ENCODE measurements at regions not wholly inside any gene's neighbourhood (a gene's known extent, or its start where the extent isn't known, plus 50 kb on each side); places are given as distances from the start of the nearest gene placed in this dataset.

- DNase-seq: no peak
Measured at GRCh38 chr12:18207266-18207665, 54.1 kb upstream of the PIK3C2G start.

GRCh38 chr12:18206198-18206597, 55.1 kb upstream of the PIK3C2G start:
- no peak for DNase-seq

- DNase-seq: no peak
Measured at GRCh38 chr12:18204053-18204452, 57.3 kb upstream of the PIK3C2G start.

GRCh38 chr12:18192119-18192518, 69.2 kb upstream of the PIK3C2G start:
- DNase-seq: no peak

- no peak for DNase-seq
Measured at GRCh38 chr12:18183141-18183540, 78.2 kb upstream of the PIK3C2G start.

GRCh38 chr12:18171571-18171970, 81.6 kb upstream of the RERGL start:
- no peak for DNase-seq

GRCh38 chr12:18168016-18168415, 78.0 kb upstream of the RERGL start:
- no peak for DNase-seq

GRCh38 chr12:18165889-18166288, 75.9 kb upstream of the RERGL start:
- no peak for DNase-seq

- peak; percentile 24 to 29 for DNase-seq
Measured at GRCh38 chr12:18165422-18165871, 75.5 kb upstream of the RERGL start.

GRCh38 chr12:18160901-18161300, 70.9 kb upstream of the RERGL start:
- no peak for DNase-seq

- peak; percentile 10 to 22 for DNase-seq
Measured at GRCh38 chr12:18158774-18159557, 69.0 kb upstream of the RERGL start.

GRCh38 chr12:18153826-18154225, 63.8 kb upstream of the RERGL start:
- no peak for DNase-seq

- DNase-seq: no peak
Measured at GRCh38 chr12:18151036-18151435, 61.0 kb upstream of the RERGL start.

- no peak for DNase-seq
Measured at GRCh38 chr12:18148961-18149360, 59.0 kb upstream of the RERGL start.

- DNase-seq: peak; percentile 82 to 90
Measured at GRCh38 chr12:18146363-18146762, 56.4 kb upstream of the RERGL start.

GRCh38 chr12:18145924-18146323, 55.9 kb upstream of the RERGL start:
- peak; percentile 61 to 70 for DNase-seq

- DNase-seq: no peak
Measured at GRCh38 chr12:18141048-18141982, 51.3 kb upstream of the RERGL start.

- DNase-seq: peak; percentile 48
Measured at GRCh38 chr12:18139989-18140596, 50.1 kb upstream of the RERGL start.

Data from AML-193 (cell line).